ENCODE measurements at regions not wholly inside any gene's neighbourhood (a gene's known extent, or its start where the extent isn't known, plus 50 kb on each side); places are given as distances from the start of the nearest gene placed in this dataset.

DNA sequence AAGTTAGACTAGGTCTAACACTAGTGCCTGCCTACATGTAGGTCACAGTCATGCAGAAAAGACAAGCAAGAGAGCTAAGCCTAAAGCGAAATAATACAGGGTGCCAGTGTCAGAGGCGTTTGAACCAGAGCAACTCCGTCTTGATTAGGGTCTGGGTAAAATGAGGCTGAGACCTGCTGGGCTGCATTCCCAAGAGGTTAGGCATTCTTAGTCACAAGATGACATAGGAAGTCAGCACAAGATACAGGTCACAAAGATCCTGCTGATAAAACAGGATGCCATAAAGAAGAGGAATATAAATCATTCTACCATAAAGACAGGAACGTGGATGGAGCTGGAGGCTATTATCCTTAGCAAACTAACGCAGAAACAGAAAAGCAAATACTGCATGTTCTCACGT lies 120.9 kb downstream of the BEND2 start:
- 67% methylated on average over 6 of the region's 6 CpGs for WGBS

DNA sequence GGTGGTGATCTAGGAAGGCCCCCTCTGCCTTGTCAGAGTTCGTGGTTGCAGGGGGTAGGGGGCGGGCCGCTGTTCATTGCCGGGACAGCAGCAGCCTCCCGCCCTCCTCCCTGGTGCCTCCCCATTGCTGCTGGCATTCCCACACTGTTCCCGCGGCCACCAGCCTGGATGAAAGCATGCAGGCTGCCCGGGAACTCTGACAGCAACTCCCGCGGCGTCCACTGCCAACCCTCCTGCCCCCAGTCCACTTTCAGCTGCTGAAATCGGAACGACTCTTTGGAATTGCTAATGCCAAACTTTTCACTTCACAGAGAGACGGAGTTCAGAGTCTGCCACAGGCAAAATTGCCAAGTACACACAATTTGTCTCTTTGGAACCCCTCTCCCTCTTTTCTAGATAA lies 121.9 kb downstream of the BEND2 start:
- H3K36me3 ChIP-seq (ENCODE audit: control insufficient read depth in 4 of 4, insufficient read depth in 3 of 4, low read depth in 1 of 4, low read length in 3 of 4): no peaks in the 10 kb centered on the region
- TF ChIP-seq FOXA2 (IDR thresholded peaks at IDR 0.05): no peak
- TF ChIP-seq, protein P1, sequence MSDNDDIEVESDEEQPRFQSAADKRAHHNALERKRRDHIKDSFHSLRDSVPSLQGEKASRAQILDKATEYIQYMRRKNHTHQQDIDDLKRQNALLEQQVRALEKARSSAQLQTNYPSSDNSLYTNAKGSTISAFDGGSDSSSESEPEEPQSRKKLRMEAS (IDR thresholded peaks at IDR 0.05): no peak
- TF ChIP-seq YY1 (IDR thresholded peaks at IDR 0.05): no peak
- TF ChIP-seq, protein P2, sequence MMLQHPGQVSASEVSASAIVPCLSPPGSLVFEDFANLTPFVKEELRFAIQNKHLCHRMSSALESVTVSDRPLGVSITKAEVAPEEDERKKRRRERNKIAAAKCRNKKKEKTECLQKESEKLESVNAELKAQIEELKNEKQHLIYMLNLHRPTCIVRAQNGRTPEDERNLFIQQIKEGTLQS (IDR thresholded peaks at IDR 0.05): no peak
- TF ChIP-seq, protein P3, sequence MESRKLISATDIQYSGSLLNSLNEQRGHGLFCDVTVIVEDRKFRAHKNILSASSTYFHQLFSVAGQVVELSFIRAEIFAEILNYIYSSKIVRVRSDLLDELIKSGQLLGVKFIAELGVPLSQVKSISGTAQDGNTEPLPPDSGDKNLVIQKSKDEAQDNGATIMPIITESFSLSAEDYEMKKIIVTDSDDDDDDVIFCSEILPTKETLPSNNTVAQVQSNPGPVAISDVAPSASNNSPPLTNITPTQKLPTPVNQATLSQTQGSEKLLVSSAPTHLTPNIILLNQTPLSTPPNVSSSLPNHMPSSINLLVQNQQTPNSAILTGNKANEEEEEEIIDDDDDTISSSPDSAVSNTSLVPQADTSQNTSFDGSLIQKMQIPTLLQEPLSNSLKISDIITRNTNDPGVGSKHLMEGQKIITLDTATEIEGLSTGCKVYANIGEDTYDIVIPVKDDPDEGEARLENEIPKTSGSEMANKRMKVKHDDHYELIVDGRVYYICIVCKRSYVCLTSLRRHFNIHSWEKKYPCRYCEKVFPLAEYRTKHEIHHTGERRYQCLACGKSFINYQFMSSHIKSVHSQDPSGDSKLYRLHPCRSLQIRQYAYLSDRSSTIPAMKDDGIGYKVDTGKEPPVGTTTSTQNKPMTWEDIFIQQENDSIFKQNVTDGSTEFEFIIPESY (IDR thresholded peaks at IDR 0.05): no peak
- TF ChIP-seq EGR1 (IDR thresholded peaks at IDR 0.05; ENCODE audit: low read depth in 2 of 2): no peak
- no peak for TF ChIP-seq RXRA (IDR thresholded peaks at IDR 0.05)
- TF ChIP-seq FOXA1 (IDR thresholded peaks at IDR 0.05): no peak
- TF ChIP-seq NR2F2 (IDR thresholded peaks at IDR 0.05): no peak
- TF ChIP-seq TAF1 (conservative IDR thresholded peaks at IDR 0.05): no peak
- TF ChIP-seq SP1 (IDR thresholded peaks at IDR 0.05): no peak
- no peak for DNase-seq (ENCODE audit: low spot score)
- H3K9me3 ChIP-seq (ENCODE audit: control insufficient read depth in 4 of 4, low read length in 3 of 4): no peaks in the 10 kb centered on the region
- no peak overlapping the region for H3K4me3 ChIP-seq (ENCODE audit: low read depth in 1 of 3, low read length in 3 of 3)
- no peaks in the 10 kb centered on the region for H3K4me1 ChIP-seq (ENCODE audit: control insufficient read depth in 4 of 4, insufficient read depth in 4 of 4, low read length in 3 of 4)
- H3K9ac ChIP-seq (ENCODE audit: low read depth in 1 of 2, low read length in 2 of 2): no peak overlapping the region
- H3K27me3 ChIP-seq (ENCODE audit: control insufficient read depth in 4 of 4, insufficient read depth in 4 of 4, low read length in 3 of 4): peaks cover 0 to 3% (median 0%) of the 10 kb centered on the region in 4 donors
- WGBS: 11% methylated on average over 14 of the region's 14 CpGs
- H3K27ac ChIP-seq (ENCODE audit: low read depth in 1 of 2, low read length in 2 of 2): no peak overlapping the region

More for the DNA sequence above, 120.9 kb downstream of the BEND2 start:
- TF ChIP-seq, protein P4, sequence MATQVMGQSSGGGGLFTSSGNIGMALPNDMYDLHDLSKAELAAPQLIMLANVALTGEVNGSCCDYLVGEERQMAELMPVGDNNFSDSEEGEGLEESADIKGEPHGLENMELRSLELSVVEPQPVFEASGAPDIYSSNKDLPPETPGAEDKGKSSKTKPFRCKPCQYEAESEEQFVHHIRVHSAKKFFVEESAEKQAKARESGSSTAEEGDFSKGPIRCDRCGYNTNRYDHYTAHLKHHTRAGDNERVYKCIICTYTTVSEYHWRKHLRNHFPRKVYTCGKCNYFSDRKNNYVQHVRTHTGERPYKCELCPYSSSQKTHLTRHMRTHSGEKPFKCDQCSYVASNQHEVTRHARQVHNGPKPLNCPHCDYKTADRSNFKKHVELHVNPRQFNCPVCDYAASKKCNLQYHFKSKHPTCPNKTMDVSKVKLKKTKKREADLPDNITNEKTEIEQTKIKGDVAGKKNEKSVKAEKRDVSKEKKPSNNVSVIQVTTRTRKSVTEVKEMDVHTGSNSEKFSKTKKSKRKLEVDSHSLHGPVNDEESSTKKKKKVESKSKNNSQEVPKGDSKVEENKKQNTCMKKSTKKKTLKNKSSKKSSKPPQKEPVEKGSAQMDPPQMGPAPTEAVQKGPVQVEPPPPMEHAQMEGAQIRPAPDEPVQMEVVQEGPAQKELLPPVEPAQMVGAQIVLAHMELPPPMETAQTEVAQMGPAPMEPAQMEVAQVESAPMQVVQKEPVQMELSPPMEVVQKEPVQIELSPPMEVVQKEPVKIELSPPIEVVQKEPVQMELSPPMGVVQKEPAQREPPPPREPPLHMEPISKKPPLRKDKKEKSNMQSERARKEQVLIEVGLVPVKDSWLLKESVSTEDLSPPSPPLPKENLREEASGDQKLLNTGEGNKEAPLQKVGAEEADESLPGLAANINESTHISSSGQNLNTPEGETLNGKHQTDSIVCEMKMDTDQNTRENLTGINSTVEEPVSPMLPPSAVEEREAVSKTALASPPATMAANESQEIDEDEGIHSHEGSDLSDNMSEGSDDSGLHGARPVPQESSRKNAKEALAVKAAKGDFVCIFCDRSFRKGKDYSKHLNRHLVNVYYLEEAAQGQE (IDR thresholded peaks at IDR 0.05): no peak
- TF ChIP-seq EGR1 (IDR thresholded peaks at IDR 0.05; ENCODE audit: low read depth in 2 of 2): no peak
- H3K27me3 ChIP-seq (ENCODE audit: control insufficient read depth in 4 of 4, insufficient read depth in 4 of 4, low read length in 3 of 4): peaks cover 0 to 3% (median 0%) of the 10 kb centered on the region in 4 donors
- no peaks in the 10 kb centered on the region for H3K4me1 ChIP-seq (ENCODE audit: control insufficient read depth in 4 of 4, insufficient read depth in 4 of 4, low read length in 3 of 4)
- no peak overlapping the region for H3K27ac ChIP-seq (ENCODE audit: low read depth in 1 of 2, low read length in 2 of 2)
- no peaks in the 10 kb centered on the region for H3K36me3 ChIP-seq (ENCODE audit: control insufficient read depth in 4 of 4, insufficient read depth in 3 of 4, low read depth in 1 of 4, low read length in 3 of 4)
- DNase-seq (ENCODE audit: low spot score): no peak
- no peaks in the 10 kb centered on the region for H3K9me3 ChIP-seq (ENCODE audit: control insufficient read depth in 4 of 4, low read length in 3 of 4)
- H3K9ac ChIP-seq (ENCODE audit: low read depth in 1 of 2, low read length in 2 of 2): no peak overlapping the region
- H3K4me3 ChIP-seq (ENCODE audit: low read depth in 1 of 3, low read length in 3 of 3): no peak overlapping the region

DNA sequence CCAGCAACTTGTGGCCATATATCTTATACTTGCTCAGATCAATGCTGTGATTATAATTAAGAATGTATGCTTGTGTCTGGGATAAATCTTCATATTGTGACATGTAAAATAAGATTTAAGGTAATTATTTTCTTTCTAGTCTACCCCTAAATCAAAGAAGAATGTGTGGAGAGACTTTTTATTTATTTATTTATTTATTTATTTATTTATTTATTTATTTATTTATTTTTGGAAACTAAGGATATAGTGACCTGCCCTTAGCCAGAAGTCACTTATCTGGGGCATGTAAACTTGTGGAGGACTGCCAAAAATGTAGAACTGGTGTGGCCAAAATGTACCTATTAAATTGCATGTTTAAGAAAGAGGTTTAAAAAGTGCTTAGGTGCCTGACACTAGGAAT lies 144.3 kb downstream of the BEND2 start:
- H3K27me3 ChIP-seq (ENCODE audit: control insufficient read depth in 4 of 4, insufficient read depth in 4 of 4, low read length in 3 of 4): no peaks in the 10 kb centered on the region
- no peak overlapping the region for H3K4me3 ChIP-seq (ENCODE audit: low read depth in 1 of 3, low read length in 3 of 3)
- H3K27ac ChIP-seq (ENCODE audit: low read depth in 1 of 2, low read length in 2 of 2): no peak overlapping the region
- H3K4me1 ChIP-seq (ENCODE audit: control insufficient read depth in 4 of 4, insufficient read depth in 4 of 4, low read length in 3 of 4): no peaks in the 10 kb centered on the region
- H3K36me3 ChIP-seq (ENCODE audit: control insufficient read depth in 4 of 4, insufficient read depth in 3 of 4, low read depth in 1 of 4, low read length in 3 of 4): no peaks in the 10 kb centered on the region
- TF ChIP-seq HNF4G (IDR thresholded peaks at IDR 0.05): no peak
- TF ChIP-seq, protein P1 (IDR thresholded peaks at IDR 0.05): no peak
- TF ChIP-seq, protein P2 (IDR thresholded peaks at IDR 0.05): no peak
- TF ChIP-seq RAD21 (IDR thresholded peaks at IDR 0.05): no peak
- no peak for TF ChIP-seq TAF1 (conservative IDR thresholded peaks at IDR 0.05)
- no peak for TF ChIP-seq JUND (IDR thresholded peaks at IDR 0.05)
- no peak for TF ChIP-seq SP1 (IDR thresholded peaks at IDR 0.05)
- no peak overlapping the region for H3K9ac ChIP-seq (ENCODE audit: low read depth in 1 of 2, low read length in 2 of 2)
- no peak for DNase-seq (ENCODE audit: low spot score)
- no peaks in the 10 kb centered on the region for H3K9me3 ChIP-seq (ENCODE audit: control insufficient read depth in 4 of 4, low read length in 3 of 4)
